GM19467 (cell line): ENCODE measurements at regions not wholly inside any gene's neighbourhood (a gene's known extent, or its start where the extent isn't known, plus 50 kb on each side); places are given as distances from the start of the nearest gene placed in this dataset.
"Not testable (repeated sequence)": the region's sequence is repeated elsewhere in the genome, so short reads cannot be mapped to it uniquely, and the experiment has no call there.

Source experiments
- ATAC-seq: cut with Tn5 transposase; IDR thresholded peaks from one replicate; pipeline ENCODE4 v1.9.1; 2021; ENCODE audit warnings: mild to moderate bottlenecking, moderate library complexity; ENCODE audit not compliant: unreplicated experiment

DNA sequence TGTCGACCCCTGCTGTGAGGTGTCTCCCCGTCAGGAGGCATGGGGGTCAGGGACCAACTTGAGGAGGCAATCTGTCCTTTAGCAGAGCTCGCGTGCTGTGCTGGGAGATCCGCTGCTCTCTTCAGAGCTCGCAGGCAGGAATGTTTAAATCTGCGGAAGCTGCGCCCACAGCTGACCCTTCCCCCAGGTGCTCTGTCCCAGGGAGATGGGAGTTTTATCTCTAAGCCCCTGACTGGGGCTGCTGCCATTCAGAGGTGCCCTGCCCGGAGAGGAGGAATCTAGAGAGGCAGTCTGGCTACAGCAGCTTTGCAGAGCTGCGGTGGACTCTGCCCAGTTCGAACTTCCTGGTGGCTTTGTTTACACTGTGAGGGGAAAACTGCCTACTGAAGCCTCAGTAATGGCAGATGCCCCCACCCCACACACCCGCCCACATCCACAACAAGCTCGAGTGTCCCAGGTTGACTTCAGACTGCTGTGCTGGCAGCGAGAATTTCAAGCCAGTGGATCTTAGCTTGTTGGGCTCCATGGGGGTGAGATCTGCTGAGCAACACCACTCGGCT lies 133.1 kb downstream of the CENPC start:
- ATAC-seq = not testable (repeated sequence)

DNA sequence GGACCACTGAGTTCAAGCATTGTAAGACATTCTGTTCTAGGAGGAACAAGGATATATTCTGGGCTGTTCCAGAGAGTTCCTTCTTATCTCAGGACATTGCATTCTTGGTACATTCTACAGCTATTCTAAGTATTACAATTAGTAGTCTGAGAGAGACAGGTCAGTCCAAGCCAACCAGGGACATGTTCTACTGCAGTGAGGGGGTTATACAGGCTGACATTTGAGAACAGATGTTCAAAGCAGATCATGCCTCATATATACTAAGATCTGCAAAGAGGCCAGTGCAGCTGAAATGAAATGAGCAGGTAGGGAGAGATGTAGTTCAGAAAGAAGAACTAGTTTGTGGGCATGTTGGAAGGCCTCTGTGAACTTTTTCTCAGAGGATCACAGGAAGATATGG lies 142.0 kb downstream of the CENPC start:
- ATAC-seq = no peak

GRCh38 chr4:67401902-67402301 lies 143.4 kb downstream of the CENPC start:
- ATAC-seq = no peak

GRCh38 chr4:67397931-67398330 lies 147.4 kb downstream of the CENPC start:
- ATAC-seq = no peak

- ATAC-seq = no peak
Measured at GRCh38 chr4:67397031-67397430, 148.3 kb downstream of the CENPC start.

GRCh38 chr4:67396008-67396407 lies 149.3 kb downstream of the CENPC start:
- no peak for ATAC-seq

DNA sequence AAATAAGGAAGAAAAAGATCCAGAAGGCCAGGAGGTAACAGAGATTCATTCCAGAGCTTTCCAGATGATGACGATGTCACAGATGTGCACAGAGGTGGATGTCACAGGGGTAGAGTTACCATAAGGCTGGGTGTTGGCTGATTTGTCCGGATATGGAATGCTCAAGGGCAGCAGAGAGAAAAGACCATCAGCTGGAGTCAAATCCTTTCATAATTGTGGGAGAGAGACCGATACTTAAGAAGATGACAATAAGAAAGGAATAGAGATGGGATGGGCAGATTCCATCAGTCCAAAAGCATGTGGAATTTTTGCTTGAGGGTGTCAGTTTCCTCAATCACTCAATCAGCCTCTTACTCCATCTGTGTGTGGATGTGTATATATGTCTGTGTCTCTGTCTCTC lies 150.4 kb downstream of the CENPC start:
- ATAC-seq = no peak

DNA sequence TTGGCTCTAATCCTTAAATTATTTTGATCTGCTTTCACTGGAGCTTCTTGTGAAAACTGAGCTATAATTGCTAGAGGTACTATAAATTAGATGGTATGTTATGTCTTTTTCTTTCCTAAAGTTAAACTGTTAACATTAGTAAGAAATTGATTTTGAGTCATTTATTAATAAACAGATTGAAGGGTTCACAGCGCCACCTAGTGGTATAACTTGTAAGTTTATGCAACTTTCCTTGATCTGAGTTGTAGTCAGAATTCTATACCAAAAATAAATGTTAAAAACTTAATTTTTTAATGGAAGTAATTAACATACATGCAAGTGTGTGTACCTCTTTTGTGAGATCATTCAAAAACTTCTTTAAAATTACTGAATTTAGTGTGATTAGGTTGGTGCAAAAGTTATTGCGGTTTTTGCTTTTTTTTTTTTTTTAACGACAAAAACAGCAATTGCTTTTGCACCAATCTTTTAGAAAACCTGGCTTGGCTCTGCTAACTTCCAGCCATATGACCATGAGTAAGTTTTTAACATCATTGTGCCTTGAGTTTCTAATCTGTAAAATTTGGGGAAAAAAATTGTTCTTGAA lies 151.5 kb downstream of the CENPC start:
- no peak for ATAC-seq

GRCh38 chr4:67393007-67393406 lies 152.3 kb downstream of the CENPC start:
- no peak for ATAC-seq

DNA sequence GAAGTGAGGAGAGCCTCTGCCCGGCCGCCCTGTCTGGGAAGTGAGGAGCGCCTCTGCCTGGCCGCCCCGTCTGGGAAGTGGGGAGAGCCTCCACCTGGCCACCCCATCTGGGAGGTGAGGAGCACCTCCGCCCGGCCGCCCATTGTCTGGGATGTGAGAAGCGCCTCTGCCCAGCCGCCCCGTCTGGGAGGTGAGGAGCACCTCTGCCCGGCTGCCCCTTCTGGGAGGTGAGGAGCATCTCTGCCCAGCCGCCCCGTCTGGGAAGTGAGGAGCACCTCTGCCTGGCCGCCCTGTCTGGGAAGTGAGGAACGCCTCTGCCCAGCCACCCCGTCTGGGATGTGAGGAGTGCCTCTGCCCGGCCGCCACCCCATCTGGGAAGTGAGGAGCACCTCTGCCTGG lies 163.9 kb downstream of the CENPC start:
- not testable (repeated sequence) for ATAC-seq

- ATAC-seq = not testable (repeated sequence)
Measured at GRCh38 chr4:67380702-67381405, 164.4 kb downstream of the CENPC start.

DNA sequence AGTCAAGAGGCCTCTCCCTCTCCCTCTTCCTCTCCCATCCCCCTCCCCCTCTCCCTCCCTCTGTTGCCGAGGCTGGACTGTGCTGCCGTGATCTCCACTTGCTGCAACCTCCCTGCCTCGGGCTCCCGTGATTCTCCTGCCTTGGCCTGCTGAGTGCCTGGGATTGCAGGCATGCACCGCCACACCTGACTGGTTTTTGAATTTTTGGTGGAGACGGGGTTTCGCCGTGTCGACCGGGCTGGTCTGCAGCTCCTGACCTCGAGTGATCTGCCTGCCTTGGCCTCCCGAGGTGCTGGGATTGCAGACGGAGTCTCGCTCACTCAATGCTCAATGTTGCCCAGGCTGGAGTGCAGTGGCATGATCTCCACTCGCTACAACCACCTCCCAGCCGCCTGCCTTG lies 165.1 kb downstream of the CENPC start:
- no peak for ATAC-seq

DNA sequence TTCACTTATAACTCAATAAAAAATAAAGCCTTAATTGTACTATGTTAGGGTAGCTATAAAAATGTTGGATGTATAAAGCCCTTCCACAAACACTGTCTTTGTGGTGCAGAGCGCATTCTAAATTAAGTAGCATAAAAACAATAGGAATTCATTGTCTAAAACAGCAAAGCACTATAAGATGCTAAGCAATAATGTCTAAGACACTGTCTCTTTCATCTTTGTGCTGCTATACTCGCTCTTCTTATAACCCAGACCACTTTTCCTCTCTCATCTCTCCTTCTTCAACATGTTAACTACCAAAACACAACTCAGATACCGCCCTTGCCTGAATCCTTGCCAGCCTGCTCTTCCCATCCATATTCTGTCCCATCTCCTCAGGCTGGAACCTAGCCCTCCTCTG lies 170.0 kb downstream of the CENPC start:
- ATAC-seq = no peak

DNA sequence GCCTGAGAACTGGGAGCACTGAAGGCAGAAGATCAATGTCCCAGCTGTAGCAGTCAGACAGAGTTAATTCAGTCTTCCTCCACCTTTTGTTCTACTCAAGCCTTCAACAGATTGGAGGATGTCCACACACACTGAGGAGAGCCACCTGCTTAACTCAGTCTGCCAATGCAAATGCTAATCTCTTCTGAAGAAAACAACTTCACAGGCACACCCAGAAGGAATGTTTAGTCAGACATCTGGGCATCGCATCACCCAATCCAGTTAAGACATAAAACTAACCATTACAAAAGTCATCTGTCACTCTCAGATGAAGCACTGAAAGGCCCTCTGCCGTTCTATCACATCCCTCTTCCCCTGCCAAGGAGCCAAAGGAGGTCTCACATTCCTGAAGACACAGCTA lies 173.7 kb downstream of the CENPC start:
- no peak for ATAC-seq

DNA sequence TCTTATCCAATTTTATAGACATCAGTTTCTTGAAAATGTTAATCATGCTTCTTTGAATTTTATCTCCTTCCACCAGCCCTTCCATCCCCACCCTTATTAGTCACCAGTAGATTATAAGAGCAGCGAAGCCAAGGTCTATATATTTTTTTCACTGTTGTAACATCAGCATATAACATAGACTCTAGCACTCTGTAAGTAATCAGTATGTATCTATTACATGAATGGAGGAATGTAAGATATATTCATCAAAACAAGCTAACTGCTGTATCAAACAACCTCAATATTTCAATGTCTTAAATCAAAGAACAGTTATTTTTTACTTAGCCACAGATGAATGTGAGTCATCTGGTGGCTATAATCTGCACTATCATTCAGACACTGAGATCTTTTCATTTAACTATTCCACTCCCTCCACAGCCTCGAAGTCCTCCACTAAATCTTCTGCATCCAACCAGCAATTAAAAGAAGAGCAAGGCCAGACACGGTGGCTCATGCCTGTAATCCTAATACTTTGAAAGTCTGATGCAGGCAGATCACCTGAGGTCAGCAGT lies 178.9 kb downstream of the CENPC start:
- ATAC-seq = no peak

DNA sequence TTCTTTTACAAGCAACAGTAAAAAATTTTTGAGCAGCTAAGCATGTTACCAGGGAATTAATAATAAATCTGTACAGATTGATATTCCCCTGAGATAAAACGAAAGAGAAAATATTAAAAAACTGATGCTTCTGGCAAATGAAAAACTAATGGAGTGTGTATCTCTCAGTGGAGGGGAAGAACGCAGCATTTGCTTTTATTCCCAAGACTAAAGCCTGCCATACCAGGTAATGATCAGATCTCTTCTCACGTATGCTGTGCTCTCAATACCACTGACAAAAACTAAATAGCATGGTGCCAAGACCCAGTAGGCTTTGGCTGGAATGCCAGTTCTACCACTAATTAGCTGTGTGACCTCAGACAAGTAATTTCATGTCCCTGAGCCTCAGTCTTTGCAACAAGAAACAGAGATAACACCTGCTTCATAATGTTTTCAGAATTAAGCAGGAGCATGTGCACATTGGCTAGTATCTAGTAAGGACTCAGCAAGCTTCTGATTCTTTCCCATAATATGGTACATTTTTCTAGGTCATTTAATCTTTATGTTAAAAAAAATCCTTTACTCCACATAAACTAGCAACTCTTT lies 179.6 kb downstream of the CENPC start:
- ATAC-seq = no peak

DNA sequence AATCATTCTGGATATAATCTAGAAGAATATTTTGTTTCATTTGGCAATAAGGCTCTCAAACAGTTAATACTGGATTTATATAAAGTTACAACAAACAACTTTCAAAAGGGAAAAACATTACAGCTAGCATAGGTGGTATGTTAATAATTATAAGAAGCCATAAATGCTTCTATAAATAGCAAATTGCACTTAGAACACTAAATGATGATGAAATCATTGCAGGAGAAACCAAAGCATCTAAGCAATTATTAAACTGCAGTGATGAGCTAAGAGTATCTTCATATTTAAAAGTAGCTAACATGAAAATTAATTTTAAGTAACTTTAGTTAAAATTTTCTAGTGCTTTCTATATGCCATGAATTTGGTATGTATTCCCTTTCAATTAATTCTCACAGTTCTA lies 189.5 kb downstream of the CENPC start:
- ATAC-seq = no peak

DNA sequence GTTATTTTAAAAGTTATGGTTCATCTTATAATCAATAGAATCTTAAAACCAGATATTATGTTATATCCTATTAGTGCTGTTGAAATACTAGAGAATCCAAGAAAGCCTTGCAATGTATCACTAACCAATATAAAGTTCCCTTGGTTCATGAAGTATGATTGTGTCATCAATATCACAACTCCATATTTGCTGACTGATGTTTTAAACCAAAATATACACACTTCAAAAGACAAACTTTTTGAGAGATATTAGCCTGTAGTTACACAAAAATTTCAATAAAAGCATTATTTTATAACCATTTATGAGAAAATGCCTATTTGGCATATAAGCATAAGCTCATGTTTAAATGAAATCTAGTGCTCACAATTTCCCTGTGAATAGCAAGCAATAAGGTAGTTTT lies 198.6 kb downstream of the CENPC start:
- ATAC-seq = no peak

GRCh38 chr4:67344594-67345380 lies 200.5 kb downstream of the CENPC start:
- no peak for ATAC-seq

DNA sequence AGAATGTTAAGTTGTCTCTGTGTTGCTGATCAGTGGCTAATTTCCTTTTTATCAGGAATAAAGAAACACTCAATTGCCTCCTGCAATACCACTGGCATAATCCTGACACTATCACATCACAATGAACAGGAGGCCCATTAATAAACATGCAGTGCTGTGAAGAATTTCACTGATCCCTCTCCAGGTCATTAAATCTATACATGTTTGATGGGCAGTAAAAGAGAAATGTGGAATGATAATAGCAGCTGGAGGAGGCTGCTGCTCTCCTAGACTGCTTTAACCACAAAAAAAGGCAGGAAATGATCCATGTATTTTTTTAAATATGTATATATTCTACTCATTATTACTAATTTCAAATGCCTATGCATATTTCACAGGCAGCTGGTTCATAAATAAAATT lies 202.1 kb downstream of the CENPC start:
- ATAC-seq = no peak

GRCh38 chr4:67342291-67342690 lies 203.0 kb downstream of the CENPC start:
- ATAC-seq = no peak
